Activated CD4-positive, alpha-beta T cell treated with anti-CD3 and anti-CD28 coated beads, Interleukin-2, Interleukin-4, amounts not matched to agents 100 ng/mL and 50 ng/mL, durations not matched to agents 16 hours and 8 hours (primary cell): ENCODE measurements at regions not wholly inside any gene's neighbourhood (a gene's known extent, or its start where the extent isn't known, plus 50 kb on each side); places are given as distances from the start of the nearest gene placed in this dataset.

ENCODE experiments used
- DNase-seq: peaks from one replicate; pipeline ENCODE4 v3.0.0-alpha.2; 2020; ENCODE audit warnings: low spot score

- no peak for DNase-seq
Measured at GRCh38 chr4:53776141-53776540, 184.9 kb upstream of the LNX1 start.

- DNase-seq, result no peak
Measured at GRCh38 chr4:53775381-53775780, 184.1 kb upstream of the LNX1 start.

- DNase-seq, result no peak
Measured at GRCh38 chr4:53771326-53771725, 180.0 kb upstream of the LNX1 start.

GRCh38 chr4:53767482-53767881 is 176.2 kb upstream of the LNX1 start:
- no peak for DNase-seq

- no peak for DNase-seq
Measured at GRCh38 chr4:53764761-53765490, 173.6 kb upstream of the LNX1 start.

- no peak for DNase-seq
Measured at GRCh38 chr4:53763813-53764597, 172.7 kb upstream of the LNX1 start.

- no peak for DNase-seq
Measured at GRCh38 chr4:53755656-53756055, 164.4 kb upstream of the LNX1 start.

- DNase-seq, result no peak
Measured at GRCh38 chr4:53752124-53752523, 160.8 kb upstream of the LNX1 start.

- DNase-seq, result no peak
Measured at GRCh38 chr4:53748328-53748772, 157.1 kb upstream of the LNX1 start.

GRCh38 chr4:53747401-53747800 is 156.1 kb upstream of the LNX1 start:
- DNase-seq, result no peak

- no peak for DNase-seq
Measured at GRCh38 chr4:53744446-53745160, 153.3 kb upstream of the LNX1 start.

- no peak for DNase-seq
Measured at GRCh38 chr4:53734584-53735353, 143.5 kb upstream of the LNX1 start.

- DNase-seq, result no peak
Measured at GRCh38 chr4:53734182-53734581, 142.9 kb upstream of the LNX1 start.

GRCh38 chr4:53732661-53733060 is 141.4 kb upstream of the LNX1 start:
- no peak for DNase-seq

- no peak for DNase-seq
Measured at GRCh38 chr4:53730031-53730805, 138.9 kb upstream of the LNX1 start.

- DNase-seq, result no peak
Measured at GRCh38 chr4:53722110-53722509, 130.8 kb upstream of the LNX1 start.

GRCh38 chr4:53721263-53721662 is 130.0 kb upstream of the LNX1 start:
- no peak for DNase-seq

GRCh38 chr4:53720776-53721175 is 129.5 kb upstream of the LNX1 start:
- DNase-seq, result no peak

- DNase-seq, result no peak
Measured at GRCh38 chr4:53717064-53717549, 125.8 kb upstream of the LNX1 start.

GRCh38 chr4:53716471-53717063 is 125.3 kb upstream of the LNX1 start:
- DNase-seq, result no peak

- no peak for DNase-seq
Measured at GRCh38 chr4:53716011-53716410, 124.7 kb upstream of the LNX1 start.
